SKM-1 (cell line): ENCODE measurements at regions not wholly inside any gene's neighbourhood (a gene's known extent, or its start where the extent isn't known, plus 50 kb on each side); places are given as distances from the start of the nearest gene placed in this dataset.
A peak's percentile ranks its signal among the peaks of the same experiment; 100 is the strongest.

Source experiments
- DNase-seq: peaks from one replicate; lab custom pipeline; 2025; ENCODE audit not compliant: unreplicated experiment; lab: John Stamatoyannopoulos, UW

DNA sequence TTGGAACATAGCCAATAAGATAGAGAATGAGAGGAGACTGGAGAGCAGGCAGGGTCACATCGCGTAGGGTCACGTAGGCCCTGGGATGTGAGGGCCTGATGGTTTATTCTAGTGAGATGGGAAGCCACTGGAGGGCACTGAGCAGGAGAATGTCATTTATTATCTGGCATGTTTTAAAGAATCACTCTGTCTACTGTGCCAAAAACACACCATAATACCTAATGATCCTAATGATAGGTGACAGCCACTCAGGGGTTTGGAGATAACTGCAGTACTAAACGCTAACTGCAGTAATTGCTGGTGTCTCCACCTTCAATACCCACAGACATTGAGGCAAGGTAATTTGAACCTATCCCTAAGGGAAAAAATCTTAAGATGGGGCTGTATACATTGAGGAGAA, 185.4 kb downstream of the TTLL7 start:
- no peak for DNase-seq

DNA sequence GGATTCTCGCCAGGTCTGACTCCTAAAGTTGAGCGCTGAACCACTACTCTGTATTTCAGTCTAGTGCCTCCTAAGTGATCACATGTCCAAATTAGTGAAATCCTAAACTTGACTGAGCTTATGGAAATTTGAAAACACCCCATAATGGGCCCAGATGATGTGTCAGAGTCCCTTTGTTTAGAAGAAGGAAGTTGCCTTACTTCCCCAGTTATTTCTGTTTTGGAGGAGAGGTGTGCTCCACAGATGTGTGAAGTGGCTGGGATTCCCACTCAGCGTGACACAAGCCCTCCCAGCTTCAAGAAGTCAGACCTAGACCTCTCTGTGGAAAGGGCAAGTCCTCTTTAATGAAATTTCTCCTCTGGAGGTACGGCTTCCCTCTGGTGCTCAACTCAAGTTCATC, 188.8 kb downstream of the TTLL7 start:
- peak; percentile 6 for DNase-seq

DNA sequence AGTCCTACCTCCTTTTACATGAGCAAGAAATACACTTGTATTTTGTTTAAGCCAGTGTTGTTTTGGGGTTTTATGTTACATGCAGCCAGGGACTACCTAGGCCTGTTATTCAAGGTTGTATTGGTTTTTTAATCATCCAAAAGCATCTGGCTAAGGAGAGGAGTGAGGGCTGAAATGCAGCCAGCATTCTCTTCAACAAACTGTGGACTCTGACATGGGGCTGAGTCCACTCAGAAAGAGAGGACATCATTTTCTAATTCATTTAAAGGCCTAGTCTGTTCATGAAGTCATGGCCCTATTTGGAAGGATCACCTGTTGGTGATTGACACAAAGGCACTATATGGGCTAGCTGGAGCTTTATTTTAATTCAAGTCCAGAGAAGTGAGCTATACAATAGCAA, 190.4 kb downstream of the TTLL7 start:
- DNase-seq, result no peak

DNA sequence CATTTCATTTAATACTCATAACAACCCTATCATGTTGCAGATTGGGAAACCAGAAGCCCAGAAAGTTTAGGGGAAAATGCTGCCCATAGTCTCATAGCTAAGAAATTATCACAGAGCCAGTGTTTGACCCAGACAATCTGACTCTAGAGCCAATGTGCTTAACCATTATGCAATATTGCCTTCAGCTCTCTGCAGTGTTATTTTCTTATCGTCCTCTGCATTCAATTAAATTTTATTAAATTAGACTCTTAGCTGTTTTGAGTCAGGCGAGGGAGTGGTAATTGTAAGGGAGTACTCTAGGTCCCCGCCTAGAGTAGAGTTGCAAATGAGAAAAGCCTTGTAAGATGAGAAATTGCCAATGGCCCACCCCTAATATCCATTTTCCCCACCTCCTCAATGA, 191.1 kb downstream of the TTLL7 start:
- DNase-seq, result no peak

DNA sequence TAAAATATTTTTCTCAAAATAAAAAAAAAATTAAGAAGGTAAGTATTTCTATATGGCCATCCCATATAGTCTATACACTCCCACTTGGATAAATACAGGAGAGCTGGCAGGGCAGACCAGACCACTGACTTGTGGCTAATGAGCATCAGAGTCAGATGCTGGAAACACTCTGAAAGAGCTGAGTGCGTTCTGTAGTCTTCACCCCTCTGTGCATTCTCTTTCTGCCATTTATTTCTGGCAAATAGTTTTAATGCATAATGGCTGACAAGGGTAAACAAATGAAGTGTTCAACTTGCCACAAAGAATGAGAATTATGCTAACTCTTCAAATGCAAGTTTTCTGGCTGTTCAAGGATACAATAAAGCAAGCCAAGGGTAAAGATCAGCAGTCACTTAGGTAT, 191.7 kb downstream of the TTLL7 start:
- no peak for DNase-seq

DNA sequence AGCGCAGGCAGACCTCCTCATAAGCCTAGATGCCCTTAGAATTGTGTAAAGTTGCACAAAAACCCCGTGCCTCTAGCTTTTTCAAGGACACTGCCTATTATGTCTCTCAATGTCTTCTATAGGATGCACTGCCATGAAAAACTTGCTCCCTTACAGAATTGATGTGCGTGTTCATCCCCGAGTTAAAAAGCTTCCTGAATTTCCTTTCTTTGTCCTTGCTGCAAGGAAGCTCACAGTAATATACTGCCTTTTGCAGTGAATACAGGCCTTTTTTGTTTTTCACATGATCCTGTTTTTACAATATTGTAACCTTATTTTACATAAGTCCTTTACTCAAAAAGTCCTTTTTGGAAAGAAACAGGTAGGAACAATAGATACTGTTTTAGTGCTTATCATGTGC, 193.0 kb downstream of the TTLL7 start:
- DNase-seq, result no peak

DNA sequence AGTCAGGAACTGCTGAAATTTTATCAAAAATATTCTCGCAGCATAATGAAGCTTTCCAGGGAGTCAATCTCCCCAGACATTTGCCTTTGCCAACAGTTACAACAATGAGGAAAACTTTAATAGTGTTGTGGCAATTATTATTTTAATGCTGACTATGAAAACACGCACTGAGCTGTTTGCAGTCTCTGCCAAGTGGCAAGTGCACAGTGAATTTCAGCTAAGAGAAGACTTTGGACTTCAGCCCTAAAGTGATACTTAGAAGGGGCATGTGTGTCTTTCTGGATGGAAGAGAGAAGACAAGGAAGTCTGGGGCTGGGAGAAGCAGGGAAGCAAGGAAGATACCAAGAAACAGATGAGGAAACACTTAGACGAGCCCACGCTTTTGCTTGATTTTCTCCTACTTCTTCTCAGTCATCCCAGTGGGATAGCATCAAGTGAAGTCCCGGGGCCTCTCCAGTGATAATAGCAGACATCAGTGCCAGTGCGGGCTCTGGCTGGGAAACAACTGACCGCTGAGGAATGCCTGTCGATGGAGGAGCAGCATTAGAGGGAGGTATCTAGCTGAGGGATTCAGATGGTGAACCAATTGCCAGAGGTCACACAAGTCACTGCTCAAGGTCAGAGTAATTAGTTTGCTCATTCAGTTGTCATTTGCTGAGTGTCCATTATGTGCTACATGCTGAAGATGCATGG, 196.3 kb downstream of the TTLL7 start:
- no peak for DNase-seq

GRCh38 chr1:83802023-83802422, 196.9 kb downstream of the TTLL7 start:
- DNase-seq, result no peak

DNA sequence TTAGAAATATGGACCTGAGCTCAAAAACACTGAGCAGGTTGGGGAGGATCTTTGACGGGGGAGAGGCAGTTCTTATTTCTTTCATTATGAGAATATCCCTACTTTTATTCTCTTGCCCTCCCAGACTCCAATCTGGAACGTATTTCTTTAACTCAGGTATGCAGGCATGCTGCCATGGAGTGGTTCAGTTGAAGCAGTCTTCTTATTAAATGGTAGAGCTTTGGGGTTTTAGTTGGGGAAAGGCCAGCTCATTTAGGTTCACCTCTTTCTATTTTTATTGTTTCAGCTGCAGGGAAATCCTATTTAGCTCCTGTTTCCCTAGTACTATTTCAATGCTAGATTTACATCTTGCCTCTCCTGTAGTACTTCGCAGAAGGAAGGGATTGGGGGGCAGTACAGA, 198.9 kb downstream of the TTLL7 start:
- no peak for DNase-seq

DNA sequence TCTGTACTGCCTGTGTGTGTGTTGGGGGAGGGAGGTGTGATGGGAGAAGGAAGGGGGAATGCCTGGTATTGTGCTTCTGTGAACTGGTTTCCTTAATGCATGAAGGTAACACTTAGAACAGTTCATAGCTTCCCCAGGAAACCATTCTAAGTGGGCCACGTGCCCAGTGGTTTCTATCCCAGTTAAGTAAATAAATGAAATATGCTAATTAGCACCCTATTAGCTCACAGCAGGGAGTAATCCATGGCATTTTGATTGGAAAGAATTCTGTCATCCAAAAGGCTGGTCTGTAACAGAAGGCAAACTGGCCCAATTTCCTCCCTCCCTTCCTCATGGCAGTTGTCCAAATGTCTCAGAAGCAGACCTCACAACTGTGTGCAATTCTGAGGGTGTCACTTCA, 199.3 kb downstream of the TTLL7 start:
- DNase-seq, result no peak

- DNase-seq, result no peak
Observed at GRCh38 chr1:83798965-83799364, 200.0 kb downstream of the TTLL7 start.

GRCh38 chr1:83796409-83796808, 202.5 kb downstream of the TTLL7 start:
- no peak for DNase-seq

DNA sequence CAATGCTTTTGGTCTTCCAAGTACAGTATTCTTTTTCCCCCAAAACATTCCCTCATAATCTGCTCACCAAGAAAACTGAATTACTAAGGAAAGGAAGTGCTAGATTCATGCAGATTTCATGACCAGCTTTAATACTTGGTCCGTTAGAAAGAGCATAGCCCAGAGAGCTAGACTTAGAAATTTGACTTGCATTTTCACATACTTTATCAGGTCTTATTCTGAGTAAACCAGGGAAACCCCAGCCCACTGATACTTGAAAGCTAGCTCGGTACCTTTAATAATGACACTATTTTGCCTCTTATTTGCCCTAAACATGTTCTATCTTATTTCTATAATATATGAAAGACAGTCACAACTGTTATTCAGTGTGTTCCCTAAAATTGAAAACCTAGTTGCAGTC, 204.5 kb downstream of the TTLL7 start:
- DNase-seq, result no peak

GRCh38 chr1:83791821-83792437, 207.0 kb downstream of the TTLL7 start:
- DNase-seq, result no peak

DNA sequence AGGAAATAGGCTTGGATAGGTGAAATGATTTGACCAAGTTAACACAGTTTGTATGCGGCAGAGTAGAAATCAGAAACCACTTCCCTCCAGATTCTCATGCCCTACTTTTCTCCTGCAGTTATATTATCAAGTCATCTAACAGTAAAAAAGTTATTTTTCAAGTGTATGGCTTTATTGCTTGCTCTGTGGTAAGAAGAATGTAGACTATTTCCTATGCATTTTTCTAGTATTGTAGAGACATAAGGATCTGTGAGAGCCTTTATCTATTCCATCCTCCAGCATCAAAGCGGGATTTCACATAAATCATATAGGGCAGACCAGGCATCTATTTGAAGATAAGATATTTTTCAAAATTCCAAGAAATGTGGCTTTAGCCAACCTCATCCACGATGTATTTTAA, 208.5 kb downstream of the TTLL7 start:
- DNase-seq, result no peak

GRCh38 chr1:83787246-83787998, 211.5 kb downstream of the TTLL7 start:
- DNase-seq, result no peak

GRCh38 chr1:83781667-83782066, 217.3 kb downstream of the TTLL7 start:
- no peak for DNase-seq

DNA sequence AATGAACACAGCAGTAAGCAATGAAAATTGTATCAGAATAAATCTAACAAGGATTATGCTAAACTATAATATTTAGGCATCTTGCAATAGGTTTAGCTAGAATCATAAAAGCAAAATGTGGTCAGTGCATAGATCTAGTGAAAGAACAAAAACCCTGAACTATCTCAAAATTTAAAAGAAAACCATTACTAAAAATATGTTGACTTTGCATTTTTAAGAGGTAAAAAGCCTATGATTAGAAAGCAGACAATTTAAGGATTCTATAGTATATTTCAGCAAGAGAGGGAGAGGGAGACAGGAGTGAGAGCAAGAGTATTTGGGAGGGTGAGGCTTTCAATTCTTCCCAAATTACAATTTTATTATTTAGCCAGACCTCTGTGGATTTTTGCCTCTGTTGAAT, 219.4 kb downstream of the TTLL7 start:
- no peak for DNase-seq

DNA sequence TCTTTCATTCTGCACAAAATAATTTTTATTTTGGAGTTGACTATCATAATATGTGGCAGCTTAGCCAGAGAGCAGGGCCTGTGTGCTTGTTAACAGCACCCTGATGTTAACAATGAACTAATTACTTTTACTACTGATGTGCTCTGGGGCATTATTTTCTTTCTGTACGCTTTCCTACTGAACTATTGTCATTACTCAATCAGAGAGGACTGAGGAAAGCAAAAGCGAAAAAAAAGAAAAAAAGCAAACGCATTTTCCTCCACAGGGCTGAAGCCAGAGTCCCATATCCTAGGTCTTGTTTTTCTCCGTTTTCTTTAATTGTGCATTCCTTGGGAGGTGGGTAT, 221.2 kb downstream of the TTLL7 start:
- no peak for DNase-seq

DNA sequence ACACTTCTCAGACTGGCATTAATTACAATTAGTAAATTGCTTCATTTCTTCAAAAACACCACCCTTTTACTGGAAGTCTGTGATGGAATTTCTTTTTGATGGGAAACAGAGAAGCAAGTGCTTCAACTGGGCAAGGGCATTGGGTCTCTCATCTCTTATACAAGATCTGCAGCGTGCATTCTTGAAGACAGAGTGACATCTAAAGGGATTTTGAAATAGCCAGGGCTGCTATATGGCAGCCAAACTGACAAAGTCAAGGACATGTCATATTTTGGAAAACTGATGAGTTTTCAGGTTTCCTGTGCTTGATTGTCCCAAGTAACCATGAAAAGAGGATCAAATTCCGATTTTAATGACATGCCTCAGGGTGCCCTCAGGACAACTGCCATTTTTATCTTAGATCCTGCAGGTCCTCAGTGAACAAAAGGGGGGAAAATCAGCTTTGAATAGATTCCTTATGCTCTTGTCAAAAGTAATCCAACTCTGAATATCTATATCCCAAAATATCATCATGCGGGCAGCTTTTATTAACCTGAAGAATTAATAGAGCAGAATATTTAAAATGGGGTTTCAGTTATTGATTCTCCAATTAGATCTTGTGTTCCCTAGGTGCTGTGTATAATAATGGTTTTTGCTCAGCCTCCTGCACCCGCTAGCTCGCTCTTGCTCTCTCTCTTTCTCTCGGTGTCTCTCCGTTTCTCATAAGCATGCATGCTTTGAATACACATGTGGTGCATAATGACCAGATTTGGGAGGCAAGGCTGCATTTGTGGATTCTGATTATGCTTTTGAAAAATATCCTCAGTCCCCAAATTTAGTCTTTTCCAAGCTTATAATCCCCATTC, 221.8 kb downstream of the TTLL7 start:
- DNase-seq, result no peak

DNA sequence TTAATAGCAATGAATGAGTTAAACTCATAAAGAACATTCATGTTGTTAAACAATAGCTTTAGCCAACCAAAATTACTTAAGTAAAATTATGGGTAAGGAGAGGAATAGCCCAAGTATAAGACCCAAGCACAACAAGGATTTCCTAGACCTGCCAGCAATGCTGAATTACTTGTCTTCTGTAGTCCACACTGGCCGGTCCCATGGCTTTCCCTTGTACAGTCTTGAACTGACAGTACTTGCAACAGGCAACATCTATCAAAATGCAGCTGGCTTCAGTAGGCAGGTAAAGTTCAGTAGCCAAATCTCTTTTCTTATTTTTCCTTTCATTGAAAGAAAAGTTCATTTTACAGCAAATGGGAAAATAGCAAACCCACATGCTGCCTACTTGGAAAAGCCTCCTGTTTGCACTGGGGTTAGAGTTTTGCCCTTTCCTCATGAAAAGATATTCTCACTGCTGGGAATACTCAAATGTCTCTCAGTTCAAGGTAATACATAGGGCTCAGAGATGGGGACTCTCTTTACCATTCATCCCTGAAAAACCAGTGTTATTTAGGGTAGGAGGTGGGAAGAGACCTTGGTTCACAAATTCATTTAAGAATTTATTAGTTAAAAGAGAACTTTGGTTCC, 222.8 kb downstream of the TTLL7 start:
- DNase-seq, result no peak
